Dermis microvascular lymphatic vessel endothelial cell (primary cell): ENCODE measurements at regions not wholly inside any gene's neighbourhood (a gene's known extent, or its start where the extent isn't known, plus 50 kb on each side); places are given as distances from the start of the nearest gene placed in this dataset.
"Not testable (repeated sequence)": the region's sequence is repeated elsewhere in the genome, so short reads cannot be mapped to it uniquely, and the experiment has no call there.

ENCODE experiments used
- DNase-seq, 2 donors: peaks; one replicate each; pipeline versions ENCODE4 v3.0.0 to v3.0.0-alpha.2; 2010; ENCODE audit warnings: low read depth in 2 of 2

DNA sequence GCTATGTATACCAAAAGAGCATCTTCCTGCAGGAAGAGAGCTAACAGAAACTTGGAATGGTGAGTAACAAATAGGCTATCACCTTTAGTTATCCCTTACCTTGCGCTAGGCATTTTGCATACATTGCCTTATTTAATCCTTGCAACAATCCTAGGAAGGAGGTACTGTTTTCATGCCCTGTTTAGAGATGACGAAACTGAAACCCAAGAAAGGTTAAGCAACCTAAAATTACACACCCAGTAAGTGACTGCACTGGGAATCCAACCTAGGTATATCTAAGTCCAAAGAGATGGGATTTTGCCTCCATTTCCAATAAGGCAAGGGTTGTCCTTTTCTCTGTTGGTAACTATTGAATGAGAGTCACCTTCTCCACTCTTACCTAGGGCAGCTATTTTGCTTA, 144.5 kb downstream of the TM2D1 start:
- no peak for DNase-seq

DNA sequence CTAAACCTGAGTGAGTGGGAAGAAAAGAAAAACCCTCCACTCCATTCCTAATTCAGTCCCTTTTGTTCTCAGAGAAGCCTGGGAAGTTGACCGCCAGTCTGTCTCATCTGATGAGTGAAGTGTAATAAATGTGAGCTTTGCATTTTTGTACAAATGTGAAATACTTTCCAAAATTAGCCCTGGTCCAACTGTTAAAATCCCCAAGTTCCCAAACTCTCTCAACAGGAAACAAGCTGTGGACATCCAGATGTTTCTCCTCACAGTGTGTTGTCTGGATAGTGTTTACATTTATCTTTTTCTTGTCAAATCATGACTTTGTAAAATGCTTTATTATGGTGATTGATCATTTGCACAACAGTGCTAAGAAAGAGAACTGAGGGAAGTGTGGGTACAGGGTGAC, 145.1 kb downstream of the TM2D1 start:
- no peak for DNase-seq

DNA sequence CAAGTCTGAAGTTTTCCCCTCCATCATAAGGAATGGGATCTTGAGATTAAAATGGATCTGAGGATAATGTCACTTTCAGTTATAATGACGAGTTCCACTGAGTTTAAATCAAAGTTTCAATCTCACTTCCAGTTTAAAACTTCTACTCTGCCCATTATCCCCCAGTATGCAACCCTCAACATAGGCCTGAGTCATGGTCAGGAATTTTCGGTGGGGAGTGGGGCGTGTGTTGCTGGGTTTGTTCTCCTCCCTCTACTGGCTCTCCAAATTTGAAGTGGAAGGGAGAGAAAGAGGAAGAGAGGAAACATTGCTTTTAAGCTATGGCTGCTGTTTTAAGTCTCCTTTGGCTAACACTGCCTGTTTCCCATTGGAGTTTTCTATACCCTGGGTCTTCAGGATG, 152.9 kb downstream of the TM2D1 start:
- DNase-seq, result no peak

DNA sequence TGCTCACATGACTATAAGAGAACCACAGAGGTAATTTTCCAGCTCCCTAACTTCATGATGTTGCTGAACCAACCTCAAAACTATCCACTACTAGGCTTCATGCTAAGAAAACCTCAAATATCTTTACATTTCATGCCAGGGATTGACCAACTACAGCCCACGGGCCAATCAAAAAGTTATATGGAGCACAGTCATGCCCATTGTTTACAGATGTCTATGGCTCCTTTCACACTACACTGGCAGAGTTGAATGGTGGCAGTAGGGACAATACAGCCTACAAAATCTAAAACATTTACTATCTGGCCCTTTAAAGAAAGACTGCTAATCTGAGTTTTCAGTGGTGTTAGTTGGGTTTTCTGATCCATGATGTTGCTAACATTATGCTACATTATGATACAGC, 154.8 kb downstream of the TM2D1 start:
- no peak for DNase-seq

DNA sequence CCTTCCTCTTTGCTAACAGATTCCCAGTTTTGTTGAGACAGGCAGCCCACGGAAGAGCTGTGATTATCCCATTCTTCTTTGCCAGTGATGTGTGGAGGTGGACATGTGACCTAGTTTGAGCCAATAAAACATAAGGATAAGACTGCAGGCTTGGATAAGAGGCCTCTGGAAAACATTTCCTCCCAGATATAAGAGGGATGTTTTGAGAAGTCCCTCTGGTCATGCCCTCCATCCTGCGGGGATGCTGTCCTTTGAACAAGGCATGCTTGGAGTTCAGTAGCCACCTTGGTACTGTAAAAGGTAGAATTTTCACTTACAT, 155.7 kb downstream of the TM2D1 start:
- no peak for DNase-seq

DNA sequence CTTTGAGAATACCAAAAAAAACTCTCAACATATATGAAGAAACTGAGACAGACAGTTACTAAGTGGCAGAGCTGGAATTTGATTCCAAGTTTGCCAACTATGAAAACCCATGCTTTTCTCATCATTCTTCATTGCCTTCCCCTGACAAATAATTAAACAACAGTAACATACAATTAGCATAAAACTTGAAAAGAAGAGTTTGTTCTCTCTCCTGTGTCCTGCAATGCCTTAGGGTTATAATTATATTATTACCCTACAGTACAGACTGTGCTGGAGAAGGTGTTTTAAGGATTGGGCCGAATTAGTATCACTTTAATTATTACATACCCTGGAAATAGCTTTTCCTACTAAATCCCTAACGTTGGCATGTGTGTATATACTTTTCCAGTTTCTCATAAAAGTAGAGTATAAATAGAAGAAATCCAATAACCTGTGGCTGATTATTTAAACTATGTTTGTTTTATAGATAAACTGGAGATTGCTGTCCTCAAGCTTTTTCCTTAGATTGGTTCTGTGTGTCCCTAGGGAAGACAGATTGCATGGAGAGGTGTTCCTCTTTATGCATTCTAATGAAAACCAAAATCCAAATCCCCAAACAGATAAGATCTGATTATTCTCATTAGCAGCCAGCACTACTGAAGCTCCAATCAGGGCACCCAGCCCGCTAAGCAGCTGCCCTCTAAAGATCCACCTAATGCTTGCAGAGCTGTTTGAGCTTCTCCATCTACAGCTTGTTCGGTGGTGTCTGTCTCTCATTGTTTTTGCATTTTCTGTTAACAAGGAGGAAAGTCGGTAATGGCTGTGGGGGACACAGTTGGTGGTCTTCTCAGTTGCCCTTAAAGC, 156.3 kb downstream of the TM2D1 start:
- no peak for DNase-seq

DNA sequence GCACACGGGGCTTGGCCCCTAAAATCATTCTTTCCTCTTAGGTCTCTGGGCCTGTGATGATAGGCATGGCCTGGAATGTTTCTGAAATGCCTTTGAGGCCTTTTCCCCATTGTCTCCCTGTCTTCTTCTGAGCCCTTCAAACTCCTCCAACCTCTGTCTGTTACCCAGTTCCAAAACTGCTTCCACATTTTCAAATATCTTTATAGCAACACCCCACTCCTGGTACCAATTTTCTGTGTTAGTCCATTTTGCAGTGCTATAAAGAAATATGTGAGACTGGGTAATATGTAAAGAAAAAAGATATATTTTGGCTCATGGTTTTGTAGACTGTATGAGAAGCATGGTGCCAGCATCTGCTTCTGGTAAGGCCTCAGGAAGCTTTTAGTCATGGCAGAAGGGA, 158.8 kb downstream of the TM2D1 start:
- DNase-seq, result no peak

DNA sequence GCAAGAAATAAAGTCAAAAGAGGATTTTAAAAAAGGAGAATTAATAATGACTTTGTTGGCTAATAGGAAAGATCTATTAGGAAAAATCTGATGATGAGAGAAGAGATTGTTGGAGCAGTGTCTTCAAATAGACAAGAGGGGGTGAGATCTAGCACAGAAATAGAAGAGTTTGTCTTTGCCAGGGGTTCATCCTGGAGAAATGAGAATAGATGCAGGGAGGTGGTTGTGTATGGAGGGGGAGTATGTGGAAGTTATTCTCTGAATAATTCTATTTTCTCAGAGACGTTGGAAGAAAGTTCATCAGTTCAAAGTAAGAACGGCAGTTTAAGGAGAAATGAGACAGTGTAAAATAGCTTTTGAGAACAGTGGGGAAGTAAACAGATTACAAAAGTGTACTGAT, 161.3 kb downstream of the TM2D1 start:
- no peak for DNase-seq

DNA sequence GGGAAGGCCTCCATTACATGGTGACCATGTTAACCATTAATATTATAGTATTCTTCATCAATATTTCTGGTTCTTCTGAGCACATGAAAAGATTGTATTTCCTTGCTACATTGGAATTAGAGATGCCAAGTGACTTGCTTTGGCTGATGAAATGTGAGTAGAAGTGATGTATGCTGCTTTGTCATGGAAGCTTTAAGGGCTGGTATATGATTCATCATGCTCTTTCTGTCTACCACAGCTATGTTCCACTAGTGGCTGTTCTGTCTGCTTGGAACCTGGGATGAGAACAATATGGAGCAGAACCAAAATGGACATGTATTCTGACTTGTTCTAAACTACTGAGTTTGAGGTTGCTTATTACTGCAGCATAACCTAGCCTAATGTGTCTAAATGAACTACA, 163.3 kb downstream of the TM2D1 start:
- no peak for DNase-seq

DNA sequence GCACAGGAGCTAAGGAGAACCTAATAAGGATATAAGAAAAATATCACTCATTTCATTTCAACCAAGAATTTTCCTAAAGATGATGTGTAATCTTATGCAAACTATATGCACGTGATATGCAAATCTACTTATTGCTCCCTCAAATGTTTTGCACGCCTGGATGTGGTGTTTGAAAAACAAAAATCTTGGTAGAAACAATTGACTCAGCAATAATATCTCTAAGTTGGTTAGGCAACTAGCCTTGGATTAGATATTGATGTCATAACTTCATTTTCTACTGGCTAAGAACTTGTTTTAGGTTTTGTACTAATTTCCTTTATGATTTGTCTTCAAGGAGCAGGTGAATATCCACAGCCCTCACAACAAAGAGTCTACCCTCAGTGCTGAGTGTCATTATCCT, 164.6 kb downstream of the TM2D1 start:
- no peak for DNase-seq

DNA sequence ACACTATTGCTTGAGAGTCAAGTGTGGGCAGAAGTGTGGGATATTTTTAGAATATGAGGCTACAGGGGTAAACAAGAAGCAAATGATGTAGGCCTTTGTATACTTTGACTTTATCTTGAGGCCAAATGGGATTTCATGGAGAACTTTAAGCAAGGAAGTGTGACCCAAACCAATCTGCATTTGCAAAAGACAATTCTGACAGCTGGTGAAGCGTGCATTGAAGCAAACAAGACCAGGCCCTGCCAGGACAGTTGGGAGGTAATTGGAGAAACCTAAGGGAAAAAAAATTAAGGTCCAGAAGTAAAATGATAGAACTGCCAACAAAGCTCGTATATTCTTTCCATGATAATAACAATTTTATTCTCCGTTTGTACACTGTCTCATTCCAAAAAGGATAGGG, 168.3 kb downstream of the TM2D1 start:
- DNase-seq, result no peak

DNA sequence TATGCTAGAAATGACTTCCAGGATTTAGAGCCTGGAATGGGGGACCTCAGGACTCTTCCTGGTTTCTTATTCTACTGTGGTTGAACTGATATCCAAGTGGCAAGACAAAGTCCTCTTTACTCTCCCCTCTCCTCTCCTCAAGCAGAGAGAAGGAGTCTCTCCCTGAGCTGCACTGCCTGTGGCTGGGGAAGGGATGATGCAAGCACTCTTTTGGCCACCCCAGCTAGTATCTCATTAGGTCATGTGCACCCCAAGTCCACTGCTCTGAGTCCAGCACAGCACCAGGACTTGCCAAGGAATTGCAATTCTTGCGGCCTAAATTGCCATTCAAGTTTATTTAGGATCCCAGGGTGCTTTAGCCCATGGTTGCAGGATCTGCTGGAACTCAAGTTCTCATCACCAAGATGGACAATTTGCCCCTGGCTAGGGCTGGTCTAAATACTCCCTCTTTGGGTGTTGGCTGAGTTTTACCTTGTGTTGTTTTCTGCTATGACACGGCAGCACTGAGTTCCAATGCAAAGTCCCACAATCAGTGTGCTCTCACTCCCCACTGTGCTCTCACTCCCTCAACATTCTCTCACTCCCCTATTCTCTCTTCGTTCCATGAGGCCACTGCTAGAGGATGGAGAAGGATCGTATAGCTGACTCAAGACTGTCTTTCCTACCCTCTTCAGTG, 172.2 kb downstream of the TM2D1 start:
- DNase-seq, result no peak

DNA sequence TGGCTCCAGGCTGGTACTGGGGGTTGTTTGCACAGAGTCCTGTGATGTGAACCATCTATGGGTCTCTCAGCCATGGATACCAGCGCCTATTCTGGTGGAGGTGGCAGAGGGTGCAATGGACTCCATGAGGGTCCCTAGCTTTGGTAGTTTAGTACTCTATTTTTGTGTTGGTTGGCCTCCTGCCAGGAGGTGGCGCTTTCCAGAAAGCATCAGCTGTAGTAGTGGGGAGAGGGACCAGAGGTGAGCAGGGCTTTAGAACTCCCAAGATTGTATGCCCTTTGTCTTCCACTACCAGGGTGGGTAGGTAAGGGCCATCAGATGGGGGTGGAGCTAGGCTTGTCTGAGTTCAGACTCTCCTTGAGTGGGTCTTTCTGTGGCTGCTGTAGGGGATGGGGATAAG, 177.6 kb downstream of the TM2D1 start:
- DNase-seq, result not testable (repeated sequence)

DNA sequence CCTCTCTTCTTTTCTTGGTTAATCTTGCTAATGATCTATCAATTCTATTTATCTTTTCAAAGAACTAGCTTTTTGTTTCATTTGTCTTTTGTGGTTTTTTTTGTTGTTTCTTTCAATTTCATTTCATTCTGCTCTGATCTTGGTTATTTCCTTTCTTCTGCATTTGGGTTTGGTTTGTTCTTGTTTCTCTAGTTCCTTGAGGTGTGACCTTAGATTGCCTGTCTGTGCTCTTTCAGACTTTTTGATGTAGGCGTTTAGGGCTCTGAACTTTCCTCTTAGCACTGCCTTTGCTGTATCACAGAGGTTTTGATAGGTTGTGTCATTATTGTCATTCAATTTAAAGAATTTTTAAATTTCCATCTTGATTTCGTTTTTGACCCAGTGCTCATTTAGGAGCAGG, 180.1 kb downstream of the TM2D1 start:
- not testable (repeated sequence) for DNase-seq

DNA sequence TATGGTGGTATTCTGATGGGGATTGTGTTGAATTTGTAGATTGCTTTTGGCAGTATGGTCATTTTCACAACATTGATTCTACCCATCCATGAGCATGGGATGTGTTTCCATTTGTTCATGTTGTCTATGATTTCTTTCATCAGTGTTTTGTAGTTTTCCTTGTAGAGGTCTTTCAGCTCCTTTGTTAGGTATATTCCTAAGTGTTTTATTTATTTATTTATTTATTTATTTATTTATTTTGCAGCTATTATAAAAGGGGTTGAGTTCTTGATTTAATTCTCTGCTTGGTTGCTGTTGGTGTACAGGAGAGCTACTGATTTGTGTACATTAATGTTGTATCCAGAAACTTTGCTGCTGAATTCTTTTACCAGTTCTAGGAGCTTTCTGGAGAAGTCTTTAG, 181.4 kb downstream of the TM2D1 start:
- not testable (repeated sequence) for DNase-seq

DNA sequence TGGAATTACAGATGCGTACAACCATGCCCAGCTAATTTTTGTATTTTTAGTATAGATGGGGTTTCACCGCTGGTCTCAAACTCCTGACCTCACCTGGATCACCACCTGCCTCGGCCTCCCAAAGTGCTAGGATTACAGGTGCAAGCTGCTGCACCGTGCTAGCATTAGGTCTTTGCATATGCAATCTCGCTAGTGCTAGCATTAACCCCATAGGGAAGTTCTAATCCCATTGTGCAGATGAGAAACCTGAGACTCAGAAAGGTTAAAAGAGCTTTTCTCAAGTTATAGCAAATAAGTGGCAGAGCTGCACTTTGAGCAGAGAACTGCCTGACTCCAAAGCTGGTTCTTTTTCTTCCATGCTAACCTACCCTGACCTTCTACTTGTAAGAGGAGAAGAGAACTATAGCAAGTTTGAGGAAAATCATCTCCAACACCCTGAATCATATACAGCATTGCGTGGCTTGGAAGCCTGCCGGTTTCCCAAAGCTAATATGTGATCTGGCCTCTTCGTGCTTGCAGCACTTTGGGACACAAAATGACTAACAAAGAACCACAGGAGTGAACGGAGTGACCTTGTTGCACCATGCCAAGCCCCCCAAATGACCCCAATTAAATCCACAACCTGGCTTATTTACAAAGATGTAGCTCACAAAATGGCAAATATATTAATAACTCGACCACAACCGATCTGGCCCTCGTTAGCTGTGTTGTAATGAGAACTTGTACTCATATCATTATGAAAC, 185.1 kb downstream of the TM2D1 start:
- DNase-seq, result no peak

DNA sequence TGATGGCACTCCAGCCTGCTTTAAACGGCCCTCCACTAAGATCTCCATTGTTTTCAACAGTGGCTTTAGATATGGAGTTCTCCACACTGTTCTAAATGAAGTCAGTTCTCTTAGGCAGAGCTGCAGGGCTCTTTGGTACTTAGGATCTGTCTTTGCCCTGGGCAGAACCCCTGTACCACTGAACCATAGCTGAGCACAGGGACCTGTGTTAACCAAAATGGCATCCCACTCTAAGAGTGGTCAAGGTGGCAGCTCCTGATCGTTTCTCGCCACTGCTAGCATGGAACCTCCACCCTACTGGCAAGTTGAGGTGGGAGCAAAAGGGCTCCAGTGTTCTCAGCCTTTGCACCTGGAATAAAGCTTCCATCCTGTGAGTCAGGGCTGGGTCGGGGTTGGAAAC, 186.7 kb downstream of the TM2D1 start:
- DNase-seq, result no peak

DNA sequence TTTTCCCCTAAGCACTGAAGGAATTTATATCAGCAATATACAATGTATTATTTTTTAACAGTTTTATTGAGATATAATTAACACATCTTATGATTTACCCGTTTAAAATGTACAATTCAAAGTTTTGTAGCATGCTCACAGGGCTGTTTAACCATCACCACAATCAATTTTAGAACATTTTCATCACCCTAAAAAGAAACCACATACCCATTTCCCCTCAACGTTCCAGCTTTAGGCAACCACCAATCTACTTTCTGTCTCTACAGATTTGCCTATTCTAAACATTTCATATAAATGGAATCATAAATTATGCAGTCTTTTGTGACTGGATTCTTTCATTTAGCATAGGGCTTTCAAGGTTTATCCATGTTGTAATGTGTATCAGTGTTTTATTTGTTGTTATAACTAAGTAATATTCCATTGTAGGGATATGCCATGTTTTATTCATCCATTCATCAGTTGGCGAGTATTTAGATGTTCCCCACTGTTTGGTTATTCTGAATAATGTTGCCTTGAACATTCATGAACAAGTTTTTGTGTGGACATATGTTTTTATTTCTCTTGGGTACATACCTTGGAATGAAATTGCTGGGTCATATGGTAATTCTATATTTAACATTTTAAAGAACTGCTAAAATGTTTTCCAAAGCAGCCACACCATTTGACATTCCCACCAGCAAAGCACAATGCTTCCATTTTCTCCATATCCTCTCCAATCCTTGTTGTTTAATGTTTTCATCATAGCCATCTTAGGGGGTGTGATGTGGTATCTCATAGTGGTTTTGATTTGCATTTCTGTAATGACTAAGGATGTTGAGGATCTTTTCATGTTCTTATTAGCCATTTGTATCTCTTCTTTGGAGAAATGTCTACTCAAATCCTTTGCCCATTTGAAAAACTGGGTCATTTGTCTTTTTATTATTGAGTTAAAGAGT, 188.5 kb downstream of the TM2D1 start:
- DNase-seq, result no peak

DNA sequence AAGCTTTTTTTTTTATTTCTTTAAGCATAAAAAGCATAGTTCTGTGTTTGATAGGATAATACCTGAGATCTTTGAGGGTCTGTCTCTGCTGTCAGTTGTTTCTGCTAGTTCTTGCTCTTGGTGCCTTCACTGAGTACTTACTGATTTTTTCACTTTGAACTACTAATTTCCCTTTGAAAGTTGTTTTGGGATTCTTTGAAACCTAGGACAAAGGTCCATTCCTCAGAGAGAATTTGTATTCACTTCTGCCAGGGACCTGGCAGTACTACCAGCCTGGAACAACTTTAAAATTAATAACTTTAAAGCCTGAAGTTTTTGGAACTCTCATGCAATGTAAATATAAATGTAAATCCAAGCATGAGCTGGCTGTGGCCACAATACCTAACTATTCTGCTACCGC, 190.1 kb downstream of the TM2D1 start:
- DNase-seq, result no peak

DNA sequence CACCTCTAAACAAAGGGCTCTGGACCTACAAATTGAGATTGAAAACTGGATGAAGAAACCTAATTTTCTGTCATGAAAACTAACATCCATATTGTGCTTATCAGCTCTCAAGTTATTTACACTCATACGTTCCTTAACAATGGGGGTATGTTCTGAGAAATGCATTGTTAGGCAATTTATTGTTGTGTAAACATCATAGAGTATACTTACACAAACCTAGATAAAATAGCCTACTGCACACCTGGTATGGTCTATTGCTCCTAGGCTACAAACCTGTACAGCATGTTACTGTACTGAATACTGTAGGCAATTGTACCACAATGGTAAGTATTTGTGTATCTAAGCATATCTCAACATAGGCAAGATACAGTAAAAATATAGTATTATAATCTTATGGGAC, 191.4 kb downstream of the TM2D1 start:
- no peak for DNase-seq

DNA sequence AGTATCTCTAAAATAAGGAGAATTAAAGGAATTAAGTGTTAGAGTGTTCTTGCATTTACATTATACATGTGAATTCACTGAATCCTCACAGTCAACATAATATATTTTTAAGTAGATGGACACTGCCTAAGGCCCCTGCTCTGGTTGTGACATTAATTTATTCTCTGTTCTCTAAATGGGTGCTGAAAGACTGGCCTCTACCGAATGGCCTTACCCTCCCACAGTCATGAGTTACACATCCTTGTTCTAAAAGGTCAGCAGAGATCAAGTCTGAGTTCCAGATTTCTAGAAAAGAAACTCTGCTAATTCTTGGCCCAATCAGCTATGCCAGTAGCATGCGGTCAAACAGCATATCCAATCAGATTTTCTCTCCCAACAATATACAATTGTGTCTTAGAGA, 193.2 kb downstream of the TM2D1 start:
- DNase-seq, result no peak
